T-helper 2 cell (primary cell): ENCODE measurements at regions not wholly inside any gene's neighbourhood (a gene's known extent, or its start where the extent isn't known, plus 50 kb on each side); places are given as distances from the start of the nearest gene placed in this dataset.

Source experiments
- DNase-seq, 5 experiments: peaks; one replicate each; pipeline versions ENCODE4 v3.0.0 to v3.0.0-alpha.2; 2012 to 2022

DNA sequence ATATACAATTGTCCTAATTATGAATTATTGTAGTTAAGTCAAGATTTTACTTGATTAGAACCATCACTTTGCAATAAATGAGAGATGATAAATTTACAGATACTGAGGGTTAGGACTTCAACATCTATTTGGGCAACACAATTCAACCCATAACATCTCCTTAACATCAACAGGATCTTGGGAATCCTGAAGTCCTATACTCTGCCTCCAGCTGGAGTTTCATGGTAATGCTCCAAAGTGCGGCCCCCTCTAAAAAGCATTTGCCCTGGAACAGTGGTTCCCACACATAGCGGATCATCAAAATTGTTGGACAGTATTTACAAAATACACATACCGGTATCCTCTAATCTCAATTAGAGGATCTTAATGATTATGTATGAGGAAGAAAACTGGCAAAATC lies 618.6 kb downstream of the CENPC start:
- no peak for DNase-seq

DNA sequence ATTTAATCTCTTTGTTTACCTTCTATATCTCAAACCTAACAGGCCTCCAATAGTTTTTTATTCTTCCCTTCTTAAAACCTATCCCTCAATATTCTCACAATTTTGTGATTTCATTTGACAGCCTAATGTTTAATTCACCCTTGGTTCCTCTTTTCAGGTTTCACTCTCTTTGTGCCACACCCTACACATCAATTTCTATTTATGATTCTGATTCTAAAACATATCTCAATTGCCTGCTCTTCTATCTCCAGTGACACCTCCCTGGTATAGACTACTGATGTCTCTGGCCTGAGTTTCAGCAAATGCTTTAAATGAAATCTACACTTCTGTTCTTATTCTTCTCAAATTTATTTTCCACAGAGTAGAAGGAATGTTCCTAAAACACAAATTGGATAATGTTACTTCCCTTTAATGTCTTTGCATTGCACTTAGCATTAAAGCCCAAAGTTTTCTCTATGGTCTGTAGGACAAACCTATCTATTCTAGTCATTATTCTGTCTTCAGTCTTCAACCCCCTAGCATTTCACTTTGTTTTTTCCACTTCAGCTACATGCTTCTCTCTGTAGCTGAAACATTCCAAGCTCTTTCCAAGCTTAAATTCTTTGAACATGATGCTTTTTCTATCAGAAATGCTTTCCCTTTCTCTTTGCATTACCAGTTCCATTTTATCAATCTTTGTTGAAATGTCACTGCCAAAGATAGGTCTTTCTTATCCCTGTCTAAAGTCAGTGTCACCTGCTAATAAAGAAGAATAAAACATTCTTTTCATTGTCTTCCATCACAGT lies 622.0 kb downstream of the CENPC start:
- DNase-seq: no peak

DNA sequence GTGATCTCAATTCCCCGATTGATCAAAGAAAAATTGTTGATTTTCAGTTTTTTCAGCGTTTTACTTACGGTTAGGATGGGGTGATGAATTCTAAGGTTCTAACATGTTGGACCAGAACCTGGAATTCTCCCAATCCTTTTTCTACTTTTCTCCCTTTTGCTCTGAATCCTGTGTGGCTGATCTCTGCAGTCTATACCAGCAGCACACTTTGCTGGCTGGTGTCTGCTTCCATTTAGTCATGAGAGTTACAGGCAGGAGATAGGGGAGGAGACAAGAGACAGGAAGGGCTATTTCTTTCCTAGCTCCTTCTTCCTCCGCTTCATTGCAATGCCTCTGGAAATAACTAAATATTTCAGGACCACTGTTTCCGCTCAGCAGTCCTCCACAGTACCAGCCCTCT lies 623.9 kb downstream of the CENPC start:
- DNase-seq: no peak

DNA sequence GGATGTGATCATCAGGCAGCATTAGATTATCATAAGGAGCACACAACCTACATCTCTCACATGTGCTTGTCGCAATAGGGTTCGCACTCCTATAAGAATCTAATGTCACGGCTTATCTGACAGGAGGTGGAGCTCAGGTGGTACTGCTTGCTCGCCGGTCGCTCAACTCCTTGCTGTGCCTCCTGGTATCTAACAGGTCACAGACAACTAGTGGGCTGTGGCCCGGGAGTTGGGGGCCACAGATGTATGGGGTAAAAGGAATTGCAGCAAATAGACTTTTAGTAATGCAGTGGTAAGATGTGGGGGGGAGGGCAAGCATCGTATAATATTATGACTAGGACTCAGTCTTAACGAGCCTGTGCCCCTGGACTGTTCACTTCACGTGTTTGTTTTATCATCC lies 624.8 kb downstream of the CENPC start:
- no peak for DNase-seq

DNA sequence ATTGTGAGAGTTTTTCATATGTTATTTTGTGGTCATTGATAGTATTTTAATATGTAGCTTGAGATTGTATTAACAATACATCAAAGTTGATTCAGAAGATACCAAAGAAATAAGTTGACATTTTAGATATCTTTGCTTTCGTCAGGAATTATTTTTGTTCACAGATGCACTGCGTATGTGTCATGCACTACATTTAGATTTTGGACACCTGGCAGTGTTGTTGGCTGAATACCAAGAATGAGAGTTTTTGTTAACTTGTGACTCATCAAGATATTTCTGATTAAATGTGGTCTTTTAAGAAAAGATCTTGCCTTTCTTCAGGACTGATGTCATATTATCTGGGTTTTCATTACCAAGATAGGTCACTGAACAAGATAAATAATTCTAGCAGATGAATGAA lies 633.4 kb downstream of the CENPC start:
- no peak for DNase-seq

DNA sequence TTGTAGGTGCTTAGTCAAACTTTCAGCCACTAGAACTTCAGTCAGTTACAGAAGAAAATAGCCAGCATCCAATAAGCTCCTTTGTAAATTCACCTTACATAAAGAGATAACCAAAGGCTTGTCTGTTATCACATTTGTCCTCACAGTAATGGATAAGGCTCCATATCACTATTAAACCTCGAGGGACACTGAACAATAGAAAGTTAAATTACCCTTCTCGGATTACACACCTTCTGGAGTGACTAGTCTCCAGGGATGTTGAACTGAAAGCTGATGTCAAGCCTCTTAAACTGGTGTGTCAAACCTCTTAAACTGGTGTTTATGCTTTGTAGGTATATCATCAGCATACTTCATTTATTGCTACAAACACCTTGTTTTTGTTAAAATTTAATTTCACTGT lies 639.0 kb downstream of the CENPC start:
- DNase-seq: no peak

DNA sequence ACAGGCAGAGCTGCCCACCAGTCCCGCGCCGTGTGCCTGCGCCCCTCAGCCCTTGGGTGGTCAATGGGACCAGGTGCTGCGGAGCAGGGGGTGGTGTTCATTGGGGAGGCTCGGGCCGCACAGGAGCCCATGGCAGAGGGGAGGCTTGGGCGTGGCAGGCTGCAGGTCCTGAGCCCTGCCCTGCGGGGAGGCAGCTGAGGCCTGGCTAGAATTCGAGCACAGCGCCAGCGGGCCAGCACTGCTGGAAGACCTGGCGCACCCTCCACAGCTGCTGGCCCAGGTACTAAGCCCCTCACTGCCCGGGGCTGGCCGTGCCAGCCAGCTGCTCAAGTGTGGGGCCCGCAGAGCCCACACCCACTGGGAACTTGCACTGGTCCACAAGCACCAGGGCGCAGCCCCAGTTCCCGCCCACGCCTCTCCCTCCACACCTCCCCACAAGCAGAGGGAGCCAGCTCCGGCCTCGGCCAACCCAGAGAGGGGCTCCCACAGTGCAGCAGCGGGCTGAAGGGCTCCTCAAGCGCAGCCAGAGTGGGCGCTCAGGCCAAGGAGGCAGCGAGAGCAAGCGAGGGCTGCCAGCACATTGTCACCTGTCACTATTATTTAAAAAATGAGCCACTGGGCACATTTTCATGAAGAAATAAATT lies 645.8 kb downstream of the CENPC start:
- no peak for DNase-seq

DNA sequence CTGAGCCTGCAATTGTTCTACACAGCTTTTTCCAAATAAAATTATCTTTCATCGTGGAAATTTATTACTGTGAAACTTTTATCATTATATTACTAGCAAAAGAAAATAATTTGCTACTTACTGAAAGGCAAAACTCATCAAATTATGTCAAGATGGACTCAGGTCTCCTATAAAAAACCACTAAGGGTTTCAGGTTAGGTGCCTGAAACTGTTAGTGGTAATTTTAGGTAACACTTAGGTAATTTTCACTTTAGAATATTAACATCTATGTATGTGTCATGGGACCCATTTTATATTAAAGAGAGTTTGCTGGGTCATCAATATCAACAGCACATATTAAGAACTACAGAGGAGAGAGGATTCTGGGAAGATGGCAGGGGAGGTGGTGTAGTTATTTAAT lies 651.5 kb downstream of the CENPC start:
- no peak for DNase-seq

DNA sequence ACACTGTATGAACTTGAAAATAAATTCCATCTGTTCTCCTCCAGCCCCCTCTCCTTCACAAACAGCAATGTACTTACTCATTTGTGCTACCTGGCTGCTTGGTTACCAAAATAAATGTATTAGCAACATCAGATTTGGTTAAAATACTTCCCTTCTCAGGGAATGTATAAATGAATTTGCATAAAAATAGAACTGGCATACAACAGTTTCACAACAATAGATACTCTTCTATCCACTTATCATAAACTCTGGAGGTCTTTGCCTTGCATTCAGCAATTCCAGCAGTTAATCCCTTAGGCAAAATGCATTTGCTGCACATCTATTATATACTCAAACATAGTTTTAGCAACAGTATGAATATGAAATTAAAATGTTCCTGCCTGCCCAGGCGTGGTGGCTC lies 658.2 kb downstream of the CENPC start:
- no peak for DNase-seq

DNA sequence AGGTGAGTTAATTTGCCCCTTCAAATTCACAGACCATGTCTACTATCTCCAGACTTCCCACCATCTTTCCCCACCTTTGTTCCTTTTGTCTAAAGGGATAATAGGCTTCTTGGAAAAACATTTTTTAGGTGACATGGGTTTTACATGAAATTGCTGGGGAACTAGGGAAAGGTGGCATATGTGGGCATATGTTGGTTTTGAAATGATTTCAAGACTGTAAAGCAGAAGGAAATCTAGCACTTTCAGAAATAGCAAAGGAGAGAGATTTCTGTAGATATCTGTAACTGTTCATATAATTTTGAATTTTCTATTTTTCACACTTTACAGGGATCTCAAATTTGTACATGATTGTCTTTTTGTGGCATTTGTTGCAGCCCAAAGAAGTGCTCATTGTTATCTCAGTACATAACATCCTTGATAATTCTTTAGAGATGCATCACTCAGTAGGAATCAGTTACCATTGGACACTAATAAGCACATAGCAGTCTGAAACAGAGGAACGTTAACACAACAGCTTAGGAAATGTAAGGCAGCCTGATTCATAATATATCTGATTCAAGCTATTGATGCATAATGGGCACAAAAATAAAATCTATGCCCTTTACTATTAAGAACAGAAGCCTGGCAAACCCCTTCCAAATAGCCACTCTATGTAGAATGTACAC lies 659.7 kb downstream of the CENPC start:
- DNase-seq: no peak

DNA sequence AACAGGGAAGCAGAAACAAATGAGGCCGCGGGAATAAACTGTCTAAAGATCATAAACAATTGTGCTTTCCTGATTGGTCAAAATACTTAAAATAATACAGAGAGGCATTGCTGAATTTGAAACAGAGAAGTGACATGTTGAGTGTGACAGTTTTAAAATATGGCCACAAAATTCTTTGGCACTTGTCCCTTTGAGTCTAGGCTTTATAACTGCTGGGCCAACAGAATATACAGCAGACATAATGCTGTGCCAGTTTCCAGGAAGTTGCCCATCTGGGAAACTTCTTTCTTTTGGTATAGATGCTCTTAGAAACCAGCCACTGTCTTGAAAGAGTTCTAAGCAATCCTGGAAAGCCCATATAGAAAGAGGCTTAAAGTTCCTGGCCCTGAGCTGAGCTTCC lies 668.4 kb downstream of the CENPC start:
- no peak for DNase-seq

DNA sequence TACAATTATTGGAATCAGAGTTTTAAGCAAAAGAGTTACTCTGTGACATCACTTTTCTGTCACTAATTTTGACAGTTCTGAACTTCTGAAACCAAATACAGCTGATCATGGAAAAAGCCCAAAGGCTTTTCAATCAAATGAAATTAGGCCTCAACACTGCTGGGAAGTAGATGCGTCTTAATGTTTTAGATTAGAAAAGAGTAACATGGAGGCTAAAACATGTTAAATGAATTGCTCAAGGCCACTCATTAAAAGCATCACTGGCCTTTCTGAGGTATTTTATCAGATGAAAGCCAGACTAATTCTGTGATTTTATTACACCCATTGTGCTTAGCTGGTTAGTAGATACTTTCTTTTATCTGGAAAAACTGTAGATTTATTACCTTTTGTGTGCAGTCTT lies 672.6 kb downstream of the CENPC start:
- DNase-seq: no peak

DNA sequence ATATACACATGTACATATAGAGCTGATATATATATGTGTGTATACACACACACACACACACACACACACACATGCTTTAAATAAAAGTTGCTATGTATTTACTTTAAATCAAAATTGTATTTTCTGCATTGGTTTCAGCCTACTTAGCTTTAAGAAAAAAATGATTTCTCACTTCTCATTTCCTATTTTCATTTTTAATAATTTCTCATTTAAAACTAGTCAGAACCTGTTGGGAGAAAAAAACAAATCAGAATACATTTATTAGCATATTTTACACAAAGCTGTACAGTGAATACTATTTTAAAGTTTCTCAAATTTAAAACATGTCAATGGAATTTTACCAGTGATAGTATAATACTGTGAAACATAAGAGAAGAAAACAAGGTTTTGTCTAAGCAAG lies 681.8 kb downstream of the CENPC start:
- DNase-seq: no peak

DNA sequence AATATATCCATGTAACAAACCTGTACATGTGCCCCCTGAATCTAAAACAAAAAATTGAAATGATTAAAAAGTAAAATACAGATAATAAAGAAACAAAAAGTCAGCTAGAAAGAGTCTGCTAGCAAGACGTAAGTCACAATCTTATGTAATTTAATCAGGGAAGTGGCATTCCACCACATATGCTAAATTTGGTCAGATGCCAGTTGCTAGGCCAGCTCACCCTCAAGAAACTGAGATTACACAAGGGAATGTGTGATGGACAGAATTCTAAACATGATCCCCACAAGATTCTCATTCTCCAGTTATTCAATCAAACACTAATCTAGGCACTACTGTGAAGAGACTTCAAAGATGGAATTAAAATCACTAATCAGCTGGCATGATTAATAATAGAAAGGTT lies 689.3 kb downstream of the CENPC start:
- DNase-seq: no peak

DNA sequence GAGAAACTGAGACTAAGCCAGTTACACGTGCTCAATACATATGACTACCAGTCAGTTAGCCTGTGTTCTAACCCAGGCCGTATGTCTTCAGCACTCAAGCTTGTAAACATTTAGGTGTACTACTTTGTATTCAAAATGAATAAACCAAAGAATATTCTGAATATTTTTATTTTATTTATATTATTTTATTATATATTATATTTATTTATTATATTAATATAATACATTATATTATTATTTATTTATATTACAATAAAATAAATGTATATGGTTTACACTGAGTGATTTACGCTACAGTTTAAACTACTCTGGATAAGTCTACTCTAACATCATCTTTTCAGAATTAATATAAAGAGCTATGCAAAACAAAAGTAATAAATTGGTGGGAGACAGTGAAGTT lies 691.5 kb downstream of the CENPC start:
- no peak for DNase-seq

DNA sequence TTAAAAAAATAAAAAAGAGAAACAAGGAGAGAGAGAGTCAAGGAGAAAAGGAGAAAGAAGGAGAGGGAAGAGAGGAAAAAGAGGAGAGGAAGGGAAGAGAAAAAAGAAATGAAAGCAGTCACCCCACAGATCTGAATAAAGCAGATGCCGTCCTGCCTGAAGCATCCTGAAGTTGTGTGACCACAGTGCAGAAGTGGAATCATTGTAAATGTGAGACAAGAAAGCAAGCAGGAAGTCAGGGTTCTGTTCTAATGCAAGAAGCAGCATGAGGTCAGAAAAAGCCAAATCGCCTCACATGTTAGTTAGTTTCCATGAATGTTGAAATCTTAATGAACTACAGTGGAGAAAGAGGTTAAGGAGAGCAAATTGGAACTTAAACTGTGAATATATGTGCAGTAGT lies 692.5 kb downstream of the CENPC start:
- no peak for DNase-seq

DNA sequence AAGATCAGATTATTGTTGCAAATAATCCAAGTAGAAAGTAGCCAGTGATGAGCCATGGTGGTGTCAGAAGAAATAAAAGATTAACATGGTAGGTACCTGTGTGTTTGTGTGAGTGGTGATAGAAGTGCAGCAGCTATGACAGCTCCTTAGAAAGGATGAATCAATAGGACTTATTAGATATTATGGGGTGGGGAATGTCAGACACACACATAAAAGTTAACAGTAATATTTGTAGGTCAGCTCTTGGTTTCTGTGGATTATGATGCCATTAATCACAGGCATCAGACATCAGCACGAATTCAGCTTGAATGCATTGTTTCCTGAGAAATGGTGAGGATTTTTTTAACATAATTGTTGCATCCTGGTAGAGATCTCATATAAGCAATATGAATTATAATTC lies 695.7 kb downstream of the CENPC start:
- no peak for DNase-seq

DNA sequence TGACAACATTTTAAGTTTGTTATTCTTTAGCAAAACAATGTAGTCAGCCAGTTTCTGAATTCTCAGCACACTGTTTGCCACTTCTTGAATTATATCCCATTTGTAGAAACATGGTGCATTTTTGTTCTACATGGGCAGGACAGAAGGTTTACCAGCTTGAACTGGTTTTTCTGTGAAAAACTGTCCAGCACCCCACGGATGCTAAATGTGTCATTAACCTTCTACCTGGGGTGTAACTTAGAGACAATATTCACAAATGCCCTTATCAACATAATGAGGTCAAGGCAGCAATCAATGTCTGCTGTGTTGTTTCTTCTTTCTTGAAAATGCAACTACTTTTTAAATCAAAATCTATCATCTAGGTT lies 702.6 kb downstream of the CENPC start:
- DNase-seq: no peak

DNA sequence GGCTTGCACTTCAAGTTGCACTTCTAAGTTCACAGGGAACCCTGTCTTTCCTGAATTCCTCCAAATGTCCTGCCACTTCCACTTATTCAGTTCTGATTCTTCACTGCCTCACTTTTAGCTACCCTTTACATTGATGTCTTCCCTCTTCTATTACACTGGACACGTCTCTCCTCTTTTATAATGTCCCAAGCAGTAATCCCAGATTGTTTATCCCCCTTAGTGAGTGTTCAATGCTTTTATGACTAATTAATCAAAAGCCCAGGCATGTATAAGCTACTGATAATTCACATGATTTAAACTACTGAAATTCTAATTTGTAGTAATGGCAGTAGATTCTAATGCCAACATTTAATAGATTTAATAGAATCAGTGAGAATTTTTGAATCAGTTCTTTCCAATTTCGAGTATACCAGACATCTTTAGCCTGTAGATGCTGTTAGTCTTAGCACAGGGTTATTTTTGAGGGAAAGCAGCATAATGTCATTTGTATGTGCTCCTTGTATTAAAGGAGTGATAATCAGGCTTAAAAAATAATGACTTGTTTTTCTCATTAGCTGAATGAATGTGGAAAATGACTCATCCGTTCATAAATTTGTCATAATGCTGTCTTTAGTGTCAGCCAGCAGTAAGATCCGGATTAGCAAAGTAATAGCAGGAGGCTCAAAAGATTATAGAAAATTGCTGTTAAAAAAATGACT lies 703.1 kb downstream of the CENPC start:
- no peak for DNase-seq

DNA sequence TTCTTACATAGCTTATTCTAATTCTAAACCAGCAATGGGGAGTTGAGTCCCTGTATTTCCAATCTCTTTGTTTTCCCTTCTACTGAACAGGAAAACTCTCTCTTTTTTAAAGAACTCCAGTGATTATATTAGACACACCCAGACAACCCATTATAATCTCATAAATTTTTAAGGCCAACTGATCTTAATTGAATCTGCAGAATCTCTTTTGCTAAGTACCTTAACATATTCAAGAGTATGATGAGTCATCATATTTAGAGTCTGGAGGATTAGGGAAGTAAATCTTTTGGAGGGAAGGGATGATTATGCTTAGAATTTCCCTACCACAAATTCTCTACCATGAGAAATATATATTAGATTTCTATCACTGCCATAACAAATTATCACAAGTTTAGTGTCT lies 705.1 kb downstream of the CENPC start:
- no peak for DNase-seq

DNA sequence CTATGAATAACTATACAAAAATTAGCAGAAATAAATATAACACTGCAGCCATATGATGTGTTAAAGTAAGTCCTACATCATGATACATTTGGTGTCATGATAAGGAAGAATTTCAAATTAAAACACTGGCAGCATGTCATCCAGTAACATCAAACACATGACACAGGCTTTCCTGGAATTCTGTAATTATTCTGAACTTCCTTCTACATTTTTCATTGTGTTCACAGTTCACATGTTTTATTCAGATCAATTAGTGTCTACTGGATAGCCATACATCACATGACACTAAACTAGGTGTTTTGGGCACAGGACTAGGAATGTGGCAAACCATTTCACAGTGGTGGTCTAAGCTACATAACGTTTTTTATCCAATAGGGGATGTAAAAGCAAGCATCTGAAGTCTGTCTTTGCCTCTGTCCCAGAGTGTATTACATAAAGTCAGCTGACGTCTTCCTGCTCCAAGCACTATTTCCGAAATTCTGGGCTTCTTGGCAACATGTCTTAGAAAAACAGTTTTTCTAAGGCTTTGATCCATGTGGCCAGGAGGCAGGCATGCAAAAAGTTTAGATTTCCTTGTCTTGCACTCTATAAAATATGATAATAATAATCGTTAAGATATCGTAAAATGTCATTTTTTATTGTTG lies 707.9 kb downstream of the CENPC start:
- no peak for DNase-seq

DNA sequence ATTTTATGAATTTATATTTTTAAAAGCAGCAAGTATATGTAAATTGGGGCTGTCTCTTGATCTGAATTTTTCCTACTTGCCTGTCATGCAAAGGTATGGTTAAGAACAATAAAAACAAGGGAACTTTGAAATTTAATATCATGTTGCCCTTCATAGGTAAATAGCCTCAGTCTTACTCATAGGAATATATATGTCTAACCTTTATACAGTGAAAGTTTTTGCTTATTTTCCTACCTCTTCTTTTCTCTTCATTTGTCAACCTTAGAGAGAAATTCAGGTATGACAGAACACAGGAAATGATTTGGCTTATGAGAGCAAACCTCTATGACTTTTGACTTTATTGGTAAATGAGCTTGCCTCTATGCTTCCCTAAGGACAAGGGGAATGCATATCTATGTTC lies 716.0 kb downstream of the CENPC start:
- no peak for DNase-seq

DNA sequence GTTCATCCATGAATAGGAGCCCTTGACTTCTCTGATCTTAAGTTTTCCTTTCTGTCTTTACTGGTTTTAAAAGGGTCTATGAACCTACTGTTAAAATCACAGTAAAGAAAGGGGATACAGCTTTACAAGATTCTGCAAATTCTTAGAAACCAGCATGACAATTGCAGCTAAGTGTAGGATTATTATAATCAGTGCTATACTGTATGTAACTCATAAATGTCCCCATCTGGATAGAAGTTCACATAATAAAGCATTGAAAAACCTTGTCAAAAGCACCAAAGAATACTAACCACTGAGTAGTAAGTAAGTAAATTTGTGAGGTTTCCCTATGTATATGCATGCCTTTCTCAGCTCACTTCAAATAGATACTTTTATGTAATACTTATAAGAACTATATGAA lies 724.6 kb downstream of the CENPC start:
- DNase-seq: no peak
